GM13976 (cell line): ENCODE measurements at regions not wholly inside any gene's neighbourhood (a gene's known extent, or its start where the extent isn't known, plus 50 kb on each side); places are given as distances from the start of the nearest gene placed in this dataset.

ENCODE experiments used
- DNase-seq: peaks from one replicate; pipeline ENCODE4 v3.0.0; 2012; ENCODE audit warnings: low spot score
- in situ Hi-C: fragments of 300-500 bp; cut with MboI; formaldehyde crosslinking; loops from one replicate; pipeline ENCODE4 v1.12.0; 2022; ENCODE audit warnings: low sequenced_read_pairs, mixed read lengths, inconsistent platforms; ENCODE audit not compliant: unreplicated experiment
- TF ChIP-seq, protein P1 (sequence below): IDR thresholded peaks from 2 replicates; pipeline ENCODE4 v1.5.1; 2012; ENCODE audit warnings: borderline replicate concordance, mild to moderate bottlenecking; ENCODE audit not compliant: insufficient read depth; ENCODE audit errors: extremely low read depth, missing control alignments, control extremely low read depth

- no peak for DNase-seq
- in situ Hi-C loops = no loop called here
- TF ChIP-seq, protein P1, sequence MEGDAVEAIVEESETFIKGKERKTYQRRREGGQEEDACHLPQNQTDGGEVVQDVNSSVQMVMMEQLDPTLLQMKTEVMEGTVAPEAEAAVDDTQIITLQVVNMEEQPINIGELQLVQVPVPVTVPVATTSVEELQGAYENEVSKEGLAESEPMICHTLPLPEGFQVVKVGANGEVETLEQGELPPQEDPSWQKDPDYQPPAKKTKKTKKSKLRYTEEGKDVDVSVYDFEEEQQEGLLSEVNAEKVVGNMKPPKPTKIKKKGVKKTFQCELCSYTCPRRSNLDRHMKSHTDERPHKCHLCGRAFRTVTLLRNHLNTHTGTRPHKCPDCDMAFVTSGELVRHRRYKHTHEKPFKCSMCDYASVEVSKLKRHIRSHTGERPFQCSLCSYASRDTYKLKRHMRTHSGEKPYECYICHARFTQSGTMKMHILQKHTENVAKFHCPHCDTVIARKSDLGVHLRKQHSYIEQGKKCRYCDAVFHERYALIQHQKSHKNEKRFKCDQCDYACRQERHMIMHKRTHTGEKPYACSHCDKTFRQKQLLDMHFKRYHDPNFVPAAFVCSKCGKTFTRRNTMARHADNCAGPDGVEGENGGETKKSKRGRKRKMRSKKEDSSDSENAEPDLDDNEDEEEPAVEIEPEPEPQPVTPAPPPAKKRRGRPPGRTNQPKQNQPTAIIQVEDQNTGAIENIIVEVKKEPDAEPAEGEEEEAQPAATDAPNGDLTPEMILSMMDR = no peak
Observed at GRCh38 chr16:64878940-64879339, 242.9 kb downstream of the CDH11 start.

GRCh38 chr16:64872101-64872500, 249.8 kb downstream of the CDH11 start:
- no peak for DNase-seq
- in situ Hi-C loops = no loop called here
- TF ChIP-seq, protein P1 = no peak

GRCh38 chr16:64870859-64871258, 251.0 kb downstream of the CDH11 start:
- TF ChIP-seq, protein P1 = no peak
- in situ Hi-C loops = no loop called here
- no peak for DNase-seq

GRCh38 chr16:64869781-64870180, 252.1 kb downstream of the CDH11 start:
- in situ Hi-C loops = no loop called here
- DNase-seq = no peak
- TF ChIP-seq, protein P1 = no peak

- TF ChIP-seq, protein P1 = no peak
- in situ Hi-C loops = no loop called here
Observed at GRCh38 chr16:64866021-64866420, 255.8 kb downstream of the CDH11 start.

GRCh38 chr16:64865069-64865696, 256.7 kb downstream of the CDH11 start:
- TF ChIP-seq, protein P1 = no peak
- in situ Hi-C loops = no loop called here
- no peak for DNase-seq

More at GRCh38 chr16:64866021-64866420, 255.8 kb downstream of the CDH11 start:
- DNase-seq = no peak
